ENCODE measurements at regions not wholly inside any gene's neighbourhood (a gene's known extent, or its start where the extent isn't known, plus 50 kb on each side); places are given as distances from the start of the nearest gene placed in this dataset.

DNA sequence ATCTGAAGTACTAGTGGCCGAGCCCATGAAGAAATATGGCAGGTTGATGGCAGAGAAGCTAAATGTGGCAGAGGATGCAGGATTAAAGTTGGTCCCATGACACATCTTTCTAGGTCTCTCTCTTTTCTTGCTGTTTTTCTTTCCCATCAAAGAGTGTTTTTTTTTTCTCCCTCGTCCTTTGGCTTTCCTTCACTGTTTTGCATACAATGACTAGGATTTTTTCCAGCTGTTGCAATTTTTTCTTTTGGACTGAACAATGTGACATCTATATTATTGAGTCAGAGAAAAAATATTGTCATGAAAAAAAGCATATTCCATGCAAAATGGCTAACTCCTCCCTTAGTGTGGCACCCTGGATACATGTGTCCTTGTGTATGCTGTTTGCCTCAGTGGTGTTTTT lies 939.5 kb upstream of the FANCL start:
- TF ChIP-seq POLR2A (IDR thresholded peaks at IDR 0.05) (no peak), CTCF (IDR thresholded peaks at IDR 0.05) (no peak)
